Stimulated activated memory B cell treated with anti-CD40 and anti-IgM and Interleukin-4, amounts not matched to agents 10 μg/mL and 1 μg/mL and 100 μg/mL, for 72 hours (primary cell): ENCODE measurements at regions not wholly inside any gene's neighbourhood (a gene's known extent, or its start where the extent isn't known, plus 50 kb on each side); places are given as distances from the start of the nearest gene placed in this dataset.

Experiments
- ATAC-seq: fragments of 150-1000 bp; cut with Tn5 transposase; 2 replicates; pipeline ENCODE4 v1.10.0; 2021
- H3K27ac Mint-ChIP-seq: one replicate; pipeline ENCODE4 v1.8.0; 2022; ENCODE audit warnings: mild to moderate bottlenecking, mixed read lengths
- H3K27me3 Mint-ChIP-seq: one replicate; pipeline ENCODE4 v1.8.0; 2022; ENCODE audit warnings: mixed read lengths
- H3K36me3 Mint-ChIP-seq: one replicate; pipeline ENCODE4 v1.8.0; 2022; ENCODE audit warnings: mixed read lengths
- H3K4me1 Mint-ChIP-seq: one replicate; pipeline ENCODE4 v1.8.0; 2022; ENCODE audit warnings: mixed read lengths
- H3K4me3 Mint-ChIP-seq: one replicate; pipeline ENCODE4 v1.8.0; 2022; ENCODE audit warnings: mild to moderate bottlenecking, moderate library complexity, mixed read lengths
- H3K9me3 Mint-ChIP-seq: one replicate; pipeline ENCODE4 v1.8.0; 2022; ENCODE audit warnings: mixed read lengths

DNA sequence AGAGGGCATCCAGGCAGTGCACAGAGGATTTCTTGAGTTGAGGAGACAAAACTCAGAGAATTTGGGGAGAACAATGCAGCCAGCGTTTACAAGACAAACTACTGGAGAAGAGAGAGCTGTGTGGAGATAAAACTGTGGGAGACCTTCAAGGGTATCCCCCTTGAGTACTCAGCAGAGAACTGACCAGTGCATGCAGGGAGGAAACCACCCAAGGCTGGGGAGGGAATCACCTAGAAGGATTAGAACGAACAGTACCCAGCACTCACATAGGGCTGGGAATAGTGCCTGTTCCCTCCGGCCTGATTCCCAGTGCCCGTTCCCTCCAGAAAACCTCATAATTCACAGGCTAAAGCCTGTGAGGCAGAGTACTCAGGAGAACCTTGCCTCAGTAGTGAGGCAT lies 61.9 kb upstream of the YPEL5 start:
- no peak overlapping the region for H3K27ac Mint-ChIP-seq
- H3K36me3 Mint-ChIP-seq: no peaks in the 10 kb centered on the region
- H3K27me3 Mint-ChIP-seq: peaks cover 14% of the 10 kb centered on the region
- no peak for ATAC-seq
- no peaks in the 10 kb centered on the region for H3K9me3 Mint-ChIP-seq
- no peak overlapping the region for H3K4me3 Mint-ChIP-seq
- H3K4me1 Mint-ChIP-seq: no peaks in the 10 kb centered on the region

DNA sequence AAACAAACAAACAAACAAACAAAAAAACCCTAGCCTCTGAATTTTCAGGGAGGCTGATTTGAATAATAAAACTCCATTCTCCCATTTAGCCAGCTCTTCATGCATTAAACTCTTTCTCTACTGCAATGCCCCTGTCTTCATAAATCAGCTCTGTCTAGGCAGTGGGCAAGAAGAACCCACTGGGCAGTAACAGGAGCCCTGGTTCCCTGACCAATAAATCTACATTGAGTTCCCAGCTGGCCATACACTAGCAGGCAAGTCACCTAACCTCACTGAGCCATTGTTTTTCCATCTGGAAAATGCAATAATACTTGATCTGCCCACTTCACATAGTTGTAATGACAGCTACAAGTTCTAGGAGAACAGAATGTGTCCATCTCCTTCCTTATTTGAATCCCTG lies 57.6 kb upstream of the YPEL5 start:
- peaks cover 35% of the 10 kb centered on the region for H3K27me3 Mint-ChIP-seq
- no peaks in the 10 kb centered on the region for H3K36me3 Mint-ChIP-seq
- ATAC-seq: no peak
- H3K4me3 Mint-ChIP-seq: no peak overlapping the region
- no peaks in the 10 kb centered on the region for H3K9me3 Mint-ChIP-seq
- peaks cover 7% of the 10 kb centered on the region for H3K4me1 Mint-ChIP-seq
- H3K27ac Mint-ChIP-seq: no peak overlapping the region

DNA sequence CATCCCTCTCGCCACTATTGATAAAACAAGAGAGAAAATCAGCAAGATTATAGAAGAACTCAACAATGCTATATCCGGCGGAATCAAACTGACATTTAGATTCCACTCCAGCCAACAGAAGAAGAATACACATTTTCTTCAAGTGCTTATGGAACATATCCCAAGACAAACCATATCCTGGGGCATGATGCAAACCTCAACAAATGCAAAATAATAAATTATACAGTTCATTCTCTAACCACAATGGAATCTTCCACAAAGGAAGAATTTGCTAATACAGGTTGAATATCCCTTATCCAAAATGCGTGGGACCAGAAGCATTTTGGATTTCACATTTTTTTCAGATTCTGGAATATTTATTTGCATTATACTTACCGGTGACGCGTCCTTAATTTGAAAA lies 51.4 kb upstream of the YPEL5 start:
- H3K4me3 Mint-ChIP-seq: no peak overlapping the region
- H3K4me1 Mint-ChIP-seq: peaks cover 7% of the 10 kb centered on the region
- peaks cover 42% of the 10 kb centered on the region for H3K27me3 Mint-ChIP-seq
- H3K36me3 Mint-ChIP-seq: no peaks in the 10 kb centered on the region
- no peak overlapping the region for H3K27ac Mint-ChIP-seq
- ATAC-seq: no peak
- H3K9me3 Mint-ChIP-seq: no peaks in the 10 kb centered on the region

DNA sequence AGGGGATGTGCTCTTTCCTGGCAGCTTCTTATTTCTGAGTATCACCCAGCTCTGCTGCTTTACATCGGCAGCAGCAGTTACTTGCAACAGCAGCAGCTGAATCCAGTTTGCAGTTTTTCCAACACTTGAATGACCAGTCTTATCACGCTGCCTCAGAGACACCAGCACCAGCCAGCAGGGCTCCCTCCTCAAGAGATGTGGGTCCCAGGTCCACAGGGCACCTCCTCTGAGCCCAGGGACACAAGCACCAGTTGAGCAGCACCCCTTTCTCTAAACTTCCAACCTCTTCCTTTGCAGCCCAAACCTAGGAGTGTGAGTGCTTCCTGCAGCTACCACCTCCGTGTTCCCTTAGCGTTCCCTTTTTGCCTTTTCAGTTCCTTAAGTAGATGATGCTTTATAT lies 50.4 kb upstream of the YPEL5 start:
- Mint-ChIP-seq H3K36me3 (no peaks in the 10 kb centered on the region), H3K4me3 (no peak overlapping the region), H3K27ac (no peak overlapping the region), H3K27me3 (peaks cover 38% of the 10 kb centered on the region), H3K4me1 (no peaks in the 10 kb centered on the region), H3K9me3 (no peaks in the 10 kb centered on the region)
- ATAC-seq: no peak
